ENCODE measurements at regions not wholly inside any gene's neighbourhood (a gene's known extent, or its start where the extent isn't known, plus 50 kb on each side); places are given as distances from the start of the nearest gene placed in this dataset.

DNA sequence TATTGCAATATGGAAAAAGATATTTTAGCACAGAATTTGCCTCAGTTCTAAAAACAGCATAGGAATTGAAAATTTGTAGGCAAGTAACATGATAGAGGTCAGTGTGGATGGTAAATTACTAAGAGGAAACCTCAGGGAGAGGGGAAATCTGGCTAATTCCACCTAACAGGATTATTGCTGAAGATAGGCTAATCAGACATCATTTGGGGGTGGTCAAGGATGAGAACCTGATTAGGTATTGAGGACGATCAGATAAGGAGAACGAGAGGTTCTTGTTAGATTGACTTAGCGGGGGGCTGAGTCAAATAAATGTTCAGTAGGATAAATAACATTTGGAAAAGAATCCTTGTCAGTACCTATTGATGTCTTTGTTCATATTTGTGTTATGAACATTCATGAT is 543.2 kb upstream of the LRRTM4 start:
- TF ChIP-seq, protein P1, sequence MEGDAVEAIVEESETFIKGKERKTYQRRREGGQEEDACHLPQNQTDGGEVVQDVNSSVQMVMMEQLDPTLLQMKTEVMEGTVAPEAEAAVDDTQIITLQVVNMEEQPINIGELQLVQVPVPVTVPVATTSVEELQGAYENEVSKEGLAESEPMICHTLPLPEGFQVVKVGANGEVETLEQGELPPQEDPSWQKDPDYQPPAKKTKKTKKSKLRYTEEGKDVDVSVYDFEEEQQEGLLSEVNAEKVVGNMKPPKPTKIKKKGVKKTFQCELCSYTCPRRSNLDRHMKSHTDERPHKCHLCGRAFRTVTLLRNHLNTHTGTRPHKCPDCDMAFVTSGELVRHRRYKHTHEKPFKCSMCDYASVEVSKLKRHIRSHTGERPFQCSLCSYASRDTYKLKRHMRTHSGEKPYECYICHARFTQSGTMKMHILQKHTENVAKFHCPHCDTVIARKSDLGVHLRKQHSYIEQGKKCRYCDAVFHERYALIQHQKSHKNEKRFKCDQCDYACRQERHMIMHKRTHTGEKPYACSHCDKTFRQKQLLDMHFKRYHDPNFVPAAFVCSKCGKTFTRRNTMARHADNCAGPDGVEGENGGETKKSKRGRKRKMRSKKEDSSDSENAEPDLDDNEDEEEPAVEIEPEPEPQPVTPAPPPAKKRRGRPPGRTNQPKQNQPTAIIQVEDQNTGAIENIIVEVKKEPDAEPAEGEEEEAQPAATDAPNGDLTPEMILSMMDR (IDR thresholded peaks at IDR 0.05), result no peak
- no peak for TF ChIP-seq POLR2A (IDR thresholded peaks at IDR 0.05)
- no peak for TF ChIP-seq POLR2AphosphoS5 (IDR thresholded peaks at IDR 0.05)

Measured in sigmoid colon (tissue), 4 donors.